HEK293 (cell line): ENCODE measurements at regions not wholly inside any gene's neighbourhood (a gene's known extent, or its start where the extent isn't known, plus 50 kb on each side); places are given as distances from the start of the nearest gene placed in this dataset.

ENCODE experiments used
- CTCF ChIA-PET: fragments of 350-600 bp; formaldehyde crosslinking; extraction: SDS; loops from one replicate; lab custom pipeline; 2021; ENCODE audit warnings: antibody characterized with exemption; lab: Yijun Ruan, JAX
- POLR2A ChIA-PET: fragments of 300-600 bp; formaldehyde crosslinking; extraction: SDS; loops from one replicate; lab custom pipeline; 2020; ENCODE audit warnings: antibody characterized with exemption, inconsistent platforms; lab: Yijun Ruan, JAX
- H3K27ac ChIP-seq: fragments of 200-500 bp; sonication (Bioruptor generic); 2 replicates; pipeline ENCODE4 v1.5.1; 2014; ENCODE audit warnings: low read depth, low read length, control low read depth, inconsistent platforms; ENCODE audit errors: extremely low read depth
- H3K36me3 ChIP-seq, 2 experiments: fragments of 200-500 bp in 1 of 2; sonication (Bioruptor generic) in 1 of 2; 1 replicate in 1 of 2; 2 replicates in 1 of 2; pipeline ENCODE4 v1.5.1; 2014 to 2017; ENCODE audit warnings: inconsistent platforms in 2 of 2, low read length in 2 of 2; ENCODE audit not compliant: control insufficient read depth in 2 of 2, insufficient read depth in 1 of 2
- H3K4me1 ChIP-seq: fragments of 200-500 bp; sonication (Bioruptor generic); 2 replicates; pipeline ENCODE4 v1.5.1; 2014; ENCODE audit warnings: mild to moderate bottlenecking, low read length, inconsistent platforms; ENCODE audit not compliant: control insufficient read depth, insufficient read depth
- H3K4me3 ChIP-seq: 2 replicates; pipeline ENCODE4 v1.5.1; 2011; ENCODE audit warnings: low read depth, mild to moderate bottlenecking, control low read depth, low read length, moderate library complexity
- H3K9me3 ChIP-seq: fragments of 200-500 bp; sonication (Bioruptor generic); 2 replicates; pipeline ENCODE4 v1.5.1; 2014; ENCODE audit warnings: low read depth, low read length, inconsistent platforms; ENCODE audit not compliant: control insufficient read depth, insufficient read depth
- GLI2 ChIP-seq: fragments of 450-650 bp; formaldehyde crosslinking; IDR thresholded peaks from 2 replicates; pipeline ENCODE4; 2017; ENCODE audit warnings: missing biosample characterization, missing genetic modification characterization, low read depth, borderline replicate concordance
- KLF10 ChIP-seq: fragments of 450-650 bp; IDR thresholded peaks from 2 replicates; pipeline ENCODE4 v1.5.1; 2018; ENCODE audit warnings: missing biosample characterization, mild to moderate bottlenecking, missing genetic modification characterization
- PRDM1 ChIP-seq: fragments of 450-650 bp; formaldehyde crosslinking; IDR thresholded peaks from 2 replicates; pipeline ENCODE4; 2016; ENCODE audit warnings: missing biosample characterization, missing genetic modification characterization
- ZBTB21 ChIP-seq: fragments of 450-650 bp; formaldehyde crosslinking; IDR thresholded peaks from 2 replicates; pipeline ENCODE4 v1.5.1; 2017; ENCODE audit warnings: missing biosample characterization, missing genetic modification characterization
- ZNF148 ChIP-seq: fragments of 450-650 bp; formaldehyde crosslinking; IDR thresholded peaks from 2 replicates; pipeline ENCODE4 v1.5.0; 2017; ENCODE audit warnings: missing biosample characterization, missing genetic modification characterization, borderline replicate concordance
- ZNF18 ChIP-seq: fragments of 450-650 bp; formaldehyde crosslinking; IDR thresholded peaks from 2 replicates; pipeline ENCODE4 v1.5.1; 2016; ENCODE audit warnings: missing biosample characterization, missing genetic modification characterization
- ZNF202 ChIP-seq: fragments of 450-650 bp; formaldehyde crosslinking; IDR thresholded peaks from 2 replicates; pipeline ENCODE4 v1.5.1; 2016; ENCODE audit warnings: missing biosample characterization, missing genetic modification characterization, borderline replicate concordance
- ZNF214 ChIP-seq: fragments of 450-650 bp; formaldehyde crosslinking; IDR thresholded peaks from 2 replicates; pipeline ENCODE4 v1.5.1; 2017; ENCODE audit warnings: missing biosample characterization, mild to moderate bottlenecking, missing genetic modification characterization, borderline replicate concordance
- ZNF311 ChIP-seq: fragments of 450-650 bp; formaldehyde crosslinking; IDR thresholded peaks from 2 replicates; pipeline ENCODE4 v1.5.1; 2017; ENCODE audit warnings: missing biosample characterization, missing genetic modification characterization, borderline replicate concordance
- ZNF433 ChIP-seq: fragments of 450-650 bp; formaldehyde crosslinking; IDR thresholded peaks from 2 replicates; pipeline ENCODE4 v1.5.1; 2016; ENCODE audit warnings: missing biosample characterization, missing genetic modification characterization, low read depth
- ZNF488 ChIP-seq: fragments of 450-650 bp; formaldehyde crosslinking; IDR thresholded peaks from 2 replicates; pipeline ENCODE4 v1.5.1; 2016; ENCODE audit warnings: missing biosample characterization, missing genetic modification characterization
- ZNF580 ChIP-seq: fragments of 450-650 bp; formaldehyde crosslinking; IDR thresholded peaks from 2 replicates; pipeline ENCODE4 v1.5.1; 2016; ENCODE audit warnings: missing biosample characterization, missing genetic modification characterization
- ZNF623 ChIP-seq: fragments of 450-650 bp; formaldehyde crosslinking; IDR thresholded peaks from 2 replicates; pipeline ENCODE4 v1.5.1; 2016; ENCODE audit warnings: missing biosample characterization, missing genetic modification characterization
- ZNF658 ChIP-seq: fragments of 450-650 bp; formaldehyde crosslinking; IDR thresholded peaks from 2 replicates; pipeline ENCODE4; 2016; ENCODE audit warnings: missing biosample characterization, missing genetic modification characterization
- ZNF707 ChIP-seq: fragments of 450-650 bp; formaldehyde crosslinking; IDR thresholded peaks from 2 replicates; pipeline ENCODE4 v1.5.1; 2016; ENCODE audit warnings: missing biosample characterization, missing genetic modification characterization
- ZSCAN23 ChIP-seq: fragments of 450-650 bp; formaldehyde crosslinking; IDR thresholded peaks from 2 replicates; pipeline ENCODE4 v1.5.1; 2016; ENCODE audit warnings: missing biosample characterization, missing genetic modification characterization
- ZSCAN5A ChIP-seq: fragments of 450-650 bp; formaldehyde crosslinking; IDR thresholded peaks from 2 replicates; pipeline ENCODE4 v1.5.1; 2016; ENCODE audit warnings: missing biosample characterization, missing genetic modification characterization

- Histone ChIP-seq H3K27ac (no peak overlapping the region), H3K9me3 (no peaks in the 10 kb centered on the region), H3K4me3 (no peak overlapping the region), H3K36me3 (no peaks in the 10 kb centered on the region), H3K4me1 (no peaks in the 10 kb centered on the region)
- ChIA-PET CTCF (interaction anchor here (0.8 kb wide), 1 partner anchor 288 kb away, joined by 5 read pairs; no protein-coding TSS in a partner anchor), POLR2A (no interaction called here)
- TF ChIP-seq ZNF433 (tag by site-specific recombination): no peak
- TF ChIP-seq ZNF580 (tag by site-specific recombination): no peak
- TF ChIP-seq ZNF18: no peak
- no peak for TF ChIP-seq ZNF488 (tag by site-specific recombination)
- TF ChIP-seq ZNF623 (tag by site-specific recombination): no peak
- TF ChIP-seq PRDM1 (tag by site-specific recombination): no peak
- no peak for TF ChIP-seq GLI2 (tag by site-specific recombination)
- no peak for TF ChIP-seq ZNF202
- TF ChIP-seq ZNF148 (tag by site-specific recombination): no peak
- no peak for TF ChIP-seq ZNF707 (tag by site-specific recombination)
- TF ChIP-seq ZBTB21: no peak
- no peak for TF ChIP-seq ZSCAN5A (tag by site-specific recombination)
Measured at GRCh38 chr12:19657118-19657731, 217.9 kb downstream of the AEBP2 start.

GRCh38 chr12:19657732-19658130 is 218.4 kb downstream of the AEBP2 start:
- TF ChIP-seq ZSCAN23 (no peak), ZNF311 (tag by site-specific recombination) (no peak), ZNF214 (tag by site-specific recombination) (no peak), ZNF658 (tag by site-specific recombination) (no peak), KLF10 (tag by site-specific recombination) (no peak)
- CTCF ChIA-PET: no interaction called here

More at GRCh38 chr12:19657732-19658130, 218.4 kb downstream of the AEBP2 start:
- no peak overlapping the region for H3K27ac ChIP-seq
- H3K9me3 ChIP-seq: no peaks in the 10 kb centered on the region
- no peaks in the 10 kb centered on the region for H3K4me1 ChIP-seq
- H3K36me3 ChIP-seq: no peaks in the 10 kb centered on the region
- POLR2A ChIA-PET: no interaction called here
- no peak overlapping the region for H3K4me3 ChIP-seq
